Right ventricle myocardium superior (tissue), 1 donor: ENCODE measurements at regions not wholly inside any gene's neighbourhood (a gene's known extent, or its start where the extent isn't known, plus 50 kb on each side); places are given as distances from the start of the nearest gene placed in this dataset.

Source experiments
- ATAC-seq: fragments of 200-7000 bp; cut with Tn5 transposase; one replicate; pipeline ENCODE4 v1.9.1; 2020; ENCODE audit warnings: mild to moderate bottlenecking; ENCODE audit not compliant: poor library complexity
- DNase-seq: peaks from one replicate; pipeline ENCODE4 v3.0.0-alpha.2; 2020
- intact Hi-C: fragments of 100-400 bp; cut with DNase I; formaldehyde crosslinking; loops from one replicate; pipeline ENCODE4 v1.11.2; 2022
- donor health status: DM: no; HTN: yes; CAD: no; lungs with severe emphysema.

DNA sequence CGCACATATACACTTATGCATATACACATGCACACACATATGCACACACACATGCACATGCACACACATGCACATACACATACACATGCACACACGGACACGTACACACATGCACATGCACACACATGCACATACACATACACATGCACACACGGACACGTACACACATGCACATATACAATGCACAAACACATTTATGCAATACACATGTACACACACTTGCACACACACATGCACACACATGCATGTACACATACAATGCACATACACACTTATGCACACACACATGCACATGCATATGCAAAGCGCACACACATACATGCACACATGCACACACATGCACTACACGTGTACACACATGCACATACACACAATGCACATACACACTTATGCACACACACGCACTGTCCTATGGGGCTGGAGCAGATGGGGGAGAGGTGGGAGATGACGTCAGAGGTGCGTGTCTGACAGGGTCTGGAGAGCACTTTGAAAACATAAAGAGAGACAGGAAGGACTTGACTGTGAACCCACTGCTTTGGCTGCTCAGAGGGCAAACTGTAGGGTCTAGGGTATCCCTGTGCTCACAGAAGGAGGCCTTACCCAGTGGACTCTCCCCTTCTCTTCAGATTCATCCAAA, 108.2 kb downstream of the UQCRFS1 start:
- intact Hi-C loops, result no loop called here
- no peak for ATAC-seq
- DNase-seq, result no peak

DNA sequence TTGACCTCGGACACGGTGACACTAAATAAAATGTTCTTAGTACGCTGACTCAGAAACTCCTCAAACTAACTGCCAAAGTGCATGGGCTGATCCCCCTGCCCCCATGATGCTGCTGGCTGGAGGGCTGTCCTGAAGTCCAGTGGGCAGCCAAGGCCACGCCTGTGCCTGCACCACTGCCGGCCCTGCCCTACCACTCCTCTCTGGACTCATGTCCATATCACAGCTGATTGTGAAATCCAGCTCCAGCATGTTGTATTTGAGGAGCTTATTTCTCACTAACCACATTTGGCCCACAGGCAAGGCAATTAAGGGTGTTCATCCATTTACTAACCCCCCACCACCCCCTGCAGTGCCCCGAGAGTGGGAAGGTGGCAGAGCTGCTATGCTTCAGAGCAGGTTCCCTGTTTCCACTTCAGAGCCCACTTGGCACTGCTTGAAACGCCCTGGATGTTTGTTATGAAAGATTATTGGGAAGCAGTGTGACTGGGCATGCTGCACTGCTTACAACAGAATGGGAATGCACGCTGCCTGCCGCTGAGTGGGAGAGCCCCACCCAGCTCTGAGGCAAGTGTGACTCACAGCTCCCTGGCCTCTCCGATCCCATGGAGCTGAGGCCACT, 114.0 kb downstream of the UQCRFS1 start:
- ATAC-seq (peak; percentile 95), DNase-seq (peak; percentile 81)
- intact Hi-C loops, result no loop called here

DNA sequence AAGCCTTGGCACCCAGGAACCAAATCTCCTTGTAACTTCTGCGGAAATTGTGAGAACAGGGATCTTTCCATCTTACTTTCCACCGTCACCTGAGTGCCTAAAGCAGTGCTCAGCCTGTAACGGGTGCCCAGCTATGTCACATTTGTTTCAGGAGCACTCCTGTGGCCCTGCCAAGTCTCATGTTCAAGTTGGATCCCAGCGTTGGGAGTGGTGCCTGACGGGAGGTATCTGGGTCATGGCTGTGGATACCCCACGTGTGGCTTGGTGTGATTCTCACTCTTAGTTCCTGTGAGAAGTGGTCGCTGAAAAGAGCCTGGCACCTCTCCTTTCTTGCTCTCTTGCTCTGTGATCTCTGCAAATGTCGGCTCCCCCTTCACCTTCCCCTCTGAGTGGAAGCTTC, 114.9 kb downstream of the UQCRFS1 start:
- intact Hi-C loops, result no loop called here
- no peak for DNase-seq
- no peak for ATAC-seq

DNA sequence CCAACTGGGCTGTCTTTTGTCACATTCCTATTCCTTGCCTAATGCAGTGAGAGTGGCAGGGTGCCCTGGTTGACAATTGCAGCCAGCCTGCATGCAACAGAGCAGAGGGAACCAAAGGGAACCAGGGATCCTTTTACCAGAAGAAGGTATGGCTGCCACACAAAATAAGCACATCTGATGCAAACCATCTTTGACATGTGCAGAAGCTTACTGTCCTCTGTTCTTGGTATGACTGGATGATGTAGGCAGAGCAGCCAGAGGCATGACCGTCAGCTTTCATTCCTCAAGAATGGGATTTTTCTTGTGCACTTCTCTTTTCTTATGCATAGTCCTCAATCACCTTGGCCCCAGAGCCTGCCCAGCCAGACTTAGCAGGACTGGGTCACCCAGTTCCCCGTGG, 116.1 kb downstream of the UQCRFS1 start:
- ATAC-seq, result no peak
- intact Hi-C loops, result no loop called here
- DNase-seq, result no peak

DNA sequence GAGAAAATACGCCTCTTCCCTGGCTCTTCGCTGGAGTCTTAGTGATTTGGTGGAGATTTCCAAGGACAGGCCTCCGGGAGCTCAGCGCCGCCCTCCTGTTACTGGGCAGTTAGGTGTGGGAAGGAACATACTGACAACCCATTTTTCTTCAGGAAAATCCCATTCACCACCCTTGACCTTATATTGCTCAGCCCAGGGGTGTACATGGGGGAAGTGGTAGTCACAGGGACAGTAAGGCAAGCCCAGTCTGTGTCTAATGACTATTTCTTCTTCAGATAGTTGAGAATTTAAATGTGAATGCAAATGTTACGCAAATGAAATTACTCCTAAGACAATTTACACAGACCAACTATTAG, 119.4 kb downstream of the UQCRFS1 start:
- intact Hi-C loops, result no loop called here
- DNase-seq (no peak), ATAC-seq (no peak)

GRCh38 chr19:29092712-29093552, 120.0 kb downstream of the UQCRFS1 start:
- ATAC-seq, result no peak
- no peak for DNase-seq
- intact Hi-C loops, result no loop called here

DNA sequence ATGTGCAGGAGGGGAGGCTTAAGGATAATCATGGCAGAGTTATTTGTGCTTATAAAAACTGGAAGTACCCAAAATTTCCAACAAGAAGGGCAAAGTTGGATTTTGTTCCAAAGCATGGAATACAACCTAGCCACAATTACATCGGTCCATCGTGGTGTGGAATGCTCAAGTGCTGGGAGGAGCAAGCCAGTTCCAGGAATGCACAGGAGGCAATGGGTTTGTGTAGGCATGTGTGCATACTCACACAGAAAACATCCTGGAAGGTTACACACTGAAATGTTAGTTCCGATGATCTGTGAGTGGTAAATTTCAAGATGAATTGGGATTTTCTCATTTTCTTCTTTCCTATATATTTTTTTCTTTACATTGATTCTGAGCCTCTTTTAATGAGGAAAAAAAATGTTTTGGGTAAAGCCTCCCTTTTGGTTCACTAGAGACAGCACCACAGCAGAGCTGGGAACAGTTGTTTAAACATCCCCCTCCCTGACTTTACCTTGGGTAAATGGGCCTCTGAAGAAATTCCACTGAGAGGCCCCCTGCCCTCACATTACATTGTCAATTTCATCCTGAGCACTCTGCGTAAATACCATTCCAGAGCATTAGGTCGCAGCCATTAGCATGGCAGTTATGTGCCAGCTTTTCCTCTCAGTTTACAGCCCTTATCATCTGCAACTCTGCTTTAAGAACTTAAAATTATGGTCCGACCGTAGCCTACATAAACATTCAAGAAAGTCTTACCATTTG, 122.0 kb downstream of the UQCRFS1 start:
- intact Hi-C loops, result no loop called here
- DNase-seq, result no peak
- no peak for ATAC-seq

DNA sequence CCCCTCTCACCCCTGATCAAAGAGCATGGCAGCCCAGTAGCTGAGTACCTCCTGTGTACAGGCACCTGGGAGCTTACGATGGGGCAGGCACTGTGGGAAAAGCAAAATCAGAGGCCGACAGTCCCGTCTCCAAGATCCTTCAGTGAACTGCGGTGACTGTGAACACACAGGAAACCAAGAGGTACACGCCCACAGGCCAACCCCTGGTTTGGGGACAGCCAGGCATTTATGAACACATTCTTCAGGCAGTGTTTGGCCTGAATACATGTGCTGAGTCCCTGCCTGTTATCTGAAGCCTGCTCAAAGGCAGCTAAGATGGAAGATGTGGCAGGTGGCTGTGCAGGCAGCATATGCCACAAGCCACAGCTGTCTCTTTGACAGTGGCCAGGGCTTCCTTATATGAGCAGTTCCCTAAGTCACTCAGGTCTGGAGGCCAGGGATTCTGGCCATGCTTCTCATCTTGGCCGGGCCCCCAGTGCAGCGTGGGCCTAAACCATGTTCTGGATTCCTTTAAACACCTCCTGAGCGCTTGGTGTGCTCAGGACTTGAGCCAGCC, 123.6 kb downstream of the UQCRFS1 start:
- DNase-seq (no peak), ATAC-seq (no peak)
- intact Hi-C loops, result no loop called here

DNA sequence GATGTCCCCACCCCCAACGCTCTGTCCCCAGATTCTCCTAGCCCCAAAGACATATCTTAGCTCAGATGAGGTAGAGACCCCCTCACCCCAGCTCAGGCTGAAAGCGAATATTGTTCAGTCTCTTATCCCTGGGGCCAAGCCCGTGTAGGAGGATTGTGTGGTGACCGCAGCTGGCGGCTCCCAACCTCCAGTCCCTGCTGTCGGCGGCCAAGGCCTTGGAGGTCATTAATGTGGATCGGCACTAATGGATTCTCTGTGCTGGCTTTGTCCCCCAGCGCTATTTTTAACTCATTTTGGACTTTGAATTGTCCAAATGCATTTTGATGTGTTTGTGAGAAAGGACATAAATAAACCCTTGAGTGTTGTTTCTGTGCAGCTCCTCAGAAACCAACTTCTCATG, 124.2 kb downstream of the UQCRFS1 start:
- no peak for ATAC-seq
- no peak for DNase-seq
- intact Hi-C loops, result no loop called here

GRCh38 chr19:29086646-29087045, 126.3 kb downstream of the UQCRFS1 start:
- ATAC-seq (no peak), DNase-seq (no peak)
- intact Hi-C loops, result no loop called here

DNA sequence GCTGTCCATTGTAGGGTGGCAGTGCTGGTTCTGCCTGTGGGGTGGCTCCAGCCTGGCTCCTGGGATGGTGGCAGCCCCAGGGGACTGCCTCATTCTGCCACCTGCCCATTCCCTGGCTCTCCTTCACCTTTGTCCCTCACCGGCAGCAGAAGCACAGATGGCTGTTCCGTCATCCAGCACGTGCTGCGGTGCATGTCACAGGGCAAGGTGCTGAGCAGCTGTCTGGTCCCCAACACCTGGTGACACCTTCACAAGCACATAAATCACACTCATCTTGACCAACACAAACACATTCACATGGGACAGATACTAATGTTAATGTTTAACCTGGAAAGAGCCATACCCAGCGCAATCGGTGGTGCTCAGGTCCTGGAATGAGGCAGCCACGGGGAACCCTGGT, 126.8 kb downstream of the UQCRFS1 start:
- DNase-seq, result no peak
- intact Hi-C loops, result no loop called here
- ATAC-seq, result no peak

GRCh38 chr19:29085630-29086029, 127.3 kb downstream of the UQCRFS1 start:
- intact Hi-C loops, result no loop called here
- DNase-seq, result no peak
- no peak for ATAC-seq

- intact Hi-C loops, result no loop called here
- ATAC-seq (no peak), DNase-seq (no peak)
Measured at GRCh38 chr19:29085206-29085605, 127.7 kb downstream of the UQCRFS1 start.

DNA sequence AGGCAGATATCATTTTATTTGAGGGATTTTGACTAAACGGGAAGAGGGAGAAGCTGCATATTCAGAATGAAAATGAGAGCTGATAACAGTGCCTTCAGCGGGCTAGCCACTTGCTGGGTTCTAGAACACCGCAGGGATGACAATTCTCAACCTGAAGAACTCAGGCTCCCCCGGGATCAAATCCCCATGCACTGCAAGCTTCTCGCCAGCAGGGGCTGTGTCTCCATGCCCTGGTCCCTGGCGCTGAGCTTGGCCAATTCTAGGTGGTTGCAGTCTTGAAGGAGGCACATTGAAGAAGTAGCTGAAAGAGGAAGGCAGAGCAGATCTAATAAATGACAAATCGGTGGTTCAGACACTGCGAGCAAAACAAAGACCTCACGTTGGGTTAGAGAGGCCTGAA, 128.7 kb downstream of the UQCRFS1 start:
- ATAC-seq, result no peak
- intact Hi-C loops, result no loop called here
- DNase-seq, result no peak

DNA sequence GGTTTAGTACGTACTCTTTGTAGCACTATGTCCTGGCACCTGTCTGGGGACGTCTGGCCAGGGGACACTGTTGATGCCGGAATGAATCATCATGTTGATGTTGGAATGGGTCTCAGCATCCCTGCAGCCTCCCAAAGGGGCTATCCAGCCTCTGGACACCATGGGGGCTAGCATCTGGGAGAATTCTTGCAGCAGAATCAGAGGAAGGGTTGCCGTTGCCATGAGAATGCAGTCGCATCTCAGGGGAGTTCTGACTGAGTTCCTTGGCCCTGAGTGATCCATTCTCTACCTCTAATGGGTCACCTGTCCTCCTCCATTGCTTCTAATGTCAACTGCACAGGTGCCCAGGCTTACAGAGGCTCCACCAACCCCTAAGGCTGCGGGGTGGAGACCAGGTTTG, 129.1 kb downstream of the UQCRFS1 start:
- no peak for ATAC-seq
- no peak for DNase-seq
- intact Hi-C loops, result no loop called here

- intact Hi-C loops, result no loop called here
- ATAC-seq (no peak), DNase-seq (no peak)
Measured at GRCh38 chr19:29079356-29080032, 133.5 kb downstream of the UQCRFS1 start.

- DNase-seq (no peak), ATAC-seq (no peak)
- intact Hi-C loops, result no loop called here
Measured at GRCh38 chr19:29076963-29077362, 136.0 kb downstream of the UQCRFS1 start.

- no peak for ATAC-seq
- no peak for DNase-seq
- intact Hi-C loops, result no loop called here
Measured at GRCh38 chr19:29076161-29076560, 136.8 kb downstream of the UQCRFS1 start.

- intact Hi-C loops, result no loop called here
- ATAC-seq, result no peak
Measured at GRCh38 chr19:29075149-29075548, 137.8 kb downstream of the UQCRFS1 start.

More at GRCh38 chr19:29075149-29075548, 137.8 kb downstream of the UQCRFS1 start:
- no peak for DNase-seq
